HUES48 (cell line): ENCODE measurements at regions not wholly inside any gene's neighbourhood (a gene's known extent, or its start where the extent isn't known, plus 50 kb on each side); places are given as distances from the start of the nearest gene placed in this dataset.
A peak's percentile ranks its signal among the peaks of the same experiment; 100 is the strongest.

Source experiments
- H3K27ac ChIP-seq: one replicate; pipeline ENCODE4 v1.7.0; 2013; ENCODE audit warnings: low read depth, low read length, inconsistent platforms
- H3K27me3 ChIP-seq: 2 replicates; pipeline ENCODE4 v1.6.1; 2013; ENCODE audit warnings: mild to moderate bottlenecking, low read length; ENCODE audit not compliant: control insufficient read depth, insufficient read depth
- H3K36me3 ChIP-seq: 2 replicates; pipeline ENCODE4 v1.6.1; 2013; ENCODE audit warnings: low read length; ENCODE audit not compliant: control insufficient read depth, insufficient read depth
- H3K4me1 ChIP-seq: 2 replicates; pipeline ENCODE4 v1.6.1; 2013; ENCODE audit warnings: mild to moderate bottlenecking, low read length; ENCODE audit not compliant: control insufficient read depth, insufficient read depth
- H3K4me3 ChIP-seq: 2 replicates; pipeline ENCODE4 v1.5.1; 2013; ENCODE audit warnings: mild to moderate bottlenecking, low read depth, low read length
- H3K9ac ChIP-seq: 2 replicates; pipeline ENCODE4 v1.6.1; 2013; ENCODE audit warnings: mild to moderate bottlenecking, low read depth, low read length, moderate library complexity
- H3K9me3 ChIP-seq: 2 replicates; pipeline ENCODE4 v1.6.1; 2013; ENCODE audit warnings: low read length; ENCODE audit not compliant: control insufficient read depth, insufficient read depth

DNA sequence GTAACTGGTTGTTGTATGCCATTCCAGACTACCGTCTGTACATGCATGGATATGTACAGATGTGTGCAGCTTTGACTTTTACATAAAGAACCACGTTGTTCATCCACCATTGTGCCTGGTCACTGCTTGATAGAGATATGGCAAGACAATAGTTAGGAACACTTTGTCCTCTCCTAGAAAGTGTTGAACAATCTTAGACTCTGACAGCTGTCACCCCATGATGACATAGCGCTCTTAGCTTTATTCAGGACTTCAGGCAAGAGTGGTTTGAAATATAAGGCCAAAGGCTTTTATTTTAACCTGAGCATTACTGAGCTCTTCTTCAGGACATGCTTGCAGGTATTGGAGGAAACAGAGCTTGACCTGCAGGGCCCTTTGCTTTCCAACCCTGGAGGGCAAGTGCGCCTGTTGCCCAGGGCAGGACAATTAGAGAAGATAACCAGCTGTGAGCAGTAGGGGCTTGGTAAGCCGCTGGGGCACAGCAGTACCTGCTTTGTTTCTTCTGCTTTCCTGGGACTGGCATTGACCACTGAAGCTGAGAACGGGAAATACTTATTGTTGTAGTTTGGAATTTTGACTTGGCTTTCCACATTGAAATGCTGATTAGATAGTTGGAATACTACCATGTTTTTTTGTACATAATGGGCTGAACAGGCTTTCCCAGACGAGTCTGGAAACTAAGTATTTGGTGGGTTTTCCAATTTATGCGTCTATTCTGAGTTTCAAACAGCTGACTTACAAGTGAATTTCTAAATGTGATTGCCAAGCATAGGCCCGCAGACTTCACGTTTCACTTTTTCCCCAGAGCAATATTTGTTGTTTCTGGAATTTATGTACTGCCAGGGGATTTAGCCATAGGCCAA lies 51.1 kb downstream of the GARRE1 start:
- Histone ChIP-seq H3K4me1 (peaks cover 14% of the 10 kb centered on the region), H3K9ac (no peak overlapping the region), H3K4me3 (no peak overlapping the region), H3K27ac (peak overlapping the region; percentile 79), H3K27me3 (no peaks in the 10 kb centered on the region), H3K36me3 (peaks cover 6% of the 10 kb centered on the region; the same call in 1 of the 2 replicates), H3K9me3 (no peaks in the 10 kb centered on the region)

- Histone ChIP-seq H3K9ac (no peak overlapping the region), H3K4me1 (peaks cover 16% of the 10 kb centered on the region), H3K27ac (peak overlapping the region; percentile 79)
Measured at GRCh38 chr19:34306213-34306661, 51.9 kb downstream of the GARRE1 start.

GRCh38 chr19:34306824-34307223 lies 52.5 kb downstream of the GARRE1 start:
- H3K27ac ChIP-seq, result no peak overlapping the region
- H3K4me3 ChIP-seq, result no peak overlapping the region
- H3K27me3 ChIP-seq, result no peaks in the 10 kb centered on the region
- H3K9me3 ChIP-seq, result no peaks in the 10 kb centered on the region
- no peak overlapping the region for H3K9ac ChIP-seq
- H3K36me3 ChIP-seq, result no peaks in the 10 kb centered on the region
- peaks cover 16% of the 10 kb centered on the region for H3K4me1 ChIP-seq

More at GRCh38 chr19:34306213-34306661, 51.9 kb downstream of the GARRE1 start:
- Histone ChIP-seq H3K36me3 (no peaks in the 10 kb centered on the region), H3K9me3 (no peaks in the 10 kb centered on the region), H3K27me3 (no peaks in the 10 kb centered on the region), H3K4me3 (no peak overlapping the region)

- Histone ChIP-seq H3K9me3 (no peaks in the 10 kb centered on the region), H3K36me3 (no peaks in the 10 kb centered on the region), H3K4me3 (no peak overlapping the region), H3K27ac (no peak overlapping the region), H3K4me1 (peaks cover 16% of the 10 kb centered on the region), H3K9ac (no peak overlapping the region), H3K27me3 (no peaks in the 10 kb centered on the region)
Measured at GRCh38 chr19:34308381-34309367, 54.3 kb downstream of the GARRE1 start.

DNA sequence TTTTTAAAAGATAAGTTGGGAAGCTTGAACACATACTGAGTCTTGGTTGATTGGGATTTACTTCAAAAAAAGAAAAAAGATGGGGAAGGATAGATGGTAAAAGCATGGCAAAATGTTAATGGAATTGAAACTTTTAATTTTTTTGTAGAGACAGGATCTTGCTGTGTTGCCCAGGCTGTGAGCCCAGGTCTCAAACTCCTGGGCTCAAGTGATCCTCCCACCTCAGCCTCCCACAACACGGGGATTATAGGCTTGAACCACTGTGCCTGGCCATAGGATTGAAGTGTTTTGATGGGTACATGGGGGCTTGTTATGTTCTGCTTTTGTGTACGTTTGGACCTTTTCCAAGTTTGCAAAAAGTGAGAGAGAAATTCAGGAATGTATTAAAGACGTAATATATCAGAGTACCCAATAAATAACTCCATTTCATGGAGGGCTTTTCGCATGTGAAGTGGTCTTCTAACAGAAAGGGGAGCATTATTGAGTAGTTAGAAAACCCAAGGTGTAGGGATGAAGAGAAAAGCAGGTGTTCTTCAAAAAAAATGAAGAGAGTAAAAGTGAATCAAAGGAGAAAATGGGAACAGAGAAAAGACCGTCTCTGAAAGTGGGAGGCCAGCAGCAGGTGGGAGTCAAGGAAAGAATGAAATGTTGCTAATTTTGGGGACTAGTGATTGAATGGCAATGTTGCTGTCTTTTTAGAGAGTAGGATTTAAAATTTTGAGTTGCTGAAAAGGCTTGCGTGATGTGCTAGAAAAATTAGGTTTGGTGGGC lies 55.2 kb downstream of the GARRE1 start:
- Histone ChIP-seq H3K4me1 (peaks cover 16% of the 10 kb centered on the region), H3K9ac (no peak overlapping the region)

DNA sequence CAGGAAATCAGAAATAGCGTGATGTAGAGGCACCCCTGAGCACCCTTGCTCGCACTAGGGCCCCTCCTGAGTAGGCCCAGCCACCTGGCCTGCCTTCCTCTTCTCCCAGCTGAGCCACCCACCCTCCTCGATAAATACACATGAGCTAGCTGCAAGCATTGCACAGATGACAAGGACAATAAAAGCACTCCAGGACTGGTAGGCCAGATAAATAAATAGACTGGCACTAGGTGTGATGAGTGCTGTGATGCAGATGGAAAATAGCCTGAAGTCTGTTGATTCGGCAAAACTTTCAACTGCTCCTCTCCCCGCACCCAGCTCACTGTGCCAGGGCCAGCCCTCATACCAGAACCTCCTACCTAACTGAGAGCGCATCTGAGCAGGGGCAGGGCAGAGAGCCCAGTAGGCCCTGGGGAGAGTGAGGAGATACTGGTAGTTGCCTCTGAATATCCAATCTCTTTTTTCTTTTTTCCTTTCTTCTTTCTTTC lies 54.5 kb upstream of the GPI start:
- Histone ChIP-seq H3K27me3 (no peaks in the 10 kb centered on the region), H3K9me3 (no peaks in the 10 kb centered on the region), H3K27ac (no peak overlapping the region), H3K9ac (no peak overlapping the region), H3K4me3 (no peak overlapping the region), H3K36me3 (no peaks in the 10 kb centered on the region), H3K4me1 (peaks cover 10% of the 10 kb centered on the region)

More for the DNA sequence above, 55.2 kb downstream of the GARRE1 start:
- Histone ChIP-seq H3K9me3 (no peaks in the 10 kb centered on the region), H3K36me3 (no peaks in the 10 kb centered on the region), H3K27ac (no peak overlapping the region), H3K4me3 (no peak overlapping the region), H3K27me3 (no peaks in the 10 kb centered on the region)

GRCh38 chr19:34313188-34313587 lies 51.8 kb upstream of the GPI start:
- no peaks in the 10 kb centered on the region for H3K9me3 ChIP-seq
- H3K4me3 ChIP-seq, result no peak overlapping the region
- peaks cover 6% of the 10 kb centered on the region for H3K4me1 ChIP-seq
- no peaks in the 10 kb centered on the region for H3K36me3 ChIP-seq
- no peaks in the 10 kb centered on the region for H3K27me3 ChIP-seq
- H3K27ac ChIP-seq, result no peak overlapping the region
- H3K9ac ChIP-seq, result no peak overlapping the region

- Histone ChIP-seq H3K4me3 (no peak overlapping the region), H3K27ac (no peak overlapping the region), H3K36me3 (no peaks in the 10 kb centered on the region), H3K4me1 (peaks cover 6% of the 10 kb centered on the region; the same call in 1 of the 2 replicates), H3K27me3 (no peaks in the 10 kb centered on the region), H3K9ac (no peak overlapping the region), H3K9me3 (no peaks in the 10 kb centered on the region)
Measured at GRCh38 chr19:34314437-34315313, 50.3 kb upstream of the GPI start.
